GM12873 (cell line): ENCODE measurements at regions not wholly inside any gene's neighbourhood (a gene's known extent, or its start where the extent isn't known, plus 50 kb on each side); places are given as distances from the start of the nearest gene placed in this dataset.

Source experiments
- TF ChIP-seq, protein P1 (sequence below): IDR thresholded peaks from 2 replicates; pipeline ENCODE4 v1.5.1; 2012; ENCODE audit warnings: low read depth, mild to moderate bottlenecking, moderate library complexity, low read length, control low read depth; ENCODE audit not compliant: insufficient read depth; ENCODE audit errors: missing control alignments

- TF ChIP-seq, protein P1, sequence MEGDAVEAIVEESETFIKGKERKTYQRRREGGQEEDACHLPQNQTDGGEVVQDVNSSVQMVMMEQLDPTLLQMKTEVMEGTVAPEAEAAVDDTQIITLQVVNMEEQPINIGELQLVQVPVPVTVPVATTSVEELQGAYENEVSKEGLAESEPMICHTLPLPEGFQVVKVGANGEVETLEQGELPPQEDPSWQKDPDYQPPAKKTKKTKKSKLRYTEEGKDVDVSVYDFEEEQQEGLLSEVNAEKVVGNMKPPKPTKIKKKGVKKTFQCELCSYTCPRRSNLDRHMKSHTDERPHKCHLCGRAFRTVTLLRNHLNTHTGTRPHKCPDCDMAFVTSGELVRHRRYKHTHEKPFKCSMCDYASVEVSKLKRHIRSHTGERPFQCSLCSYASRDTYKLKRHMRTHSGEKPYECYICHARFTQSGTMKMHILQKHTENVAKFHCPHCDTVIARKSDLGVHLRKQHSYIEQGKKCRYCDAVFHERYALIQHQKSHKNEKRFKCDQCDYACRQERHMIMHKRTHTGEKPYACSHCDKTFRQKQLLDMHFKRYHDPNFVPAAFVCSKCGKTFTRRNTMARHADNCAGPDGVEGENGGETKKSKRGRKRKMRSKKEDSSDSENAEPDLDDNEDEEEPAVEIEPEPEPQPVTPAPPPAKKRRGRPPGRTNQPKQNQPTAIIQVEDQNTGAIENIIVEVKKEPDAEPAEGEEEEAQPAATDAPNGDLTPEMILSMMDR: no peak
Measured at GRCh38 chr5:29894668-29895067, 1298.8 kb upstream of the CDH6 start.

GRCh38 chr5:29889051-29889450, 1304.4 kb upstream of the CDH6 start:
- TF ChIP-seq, protein P1: no peak

DNA sequence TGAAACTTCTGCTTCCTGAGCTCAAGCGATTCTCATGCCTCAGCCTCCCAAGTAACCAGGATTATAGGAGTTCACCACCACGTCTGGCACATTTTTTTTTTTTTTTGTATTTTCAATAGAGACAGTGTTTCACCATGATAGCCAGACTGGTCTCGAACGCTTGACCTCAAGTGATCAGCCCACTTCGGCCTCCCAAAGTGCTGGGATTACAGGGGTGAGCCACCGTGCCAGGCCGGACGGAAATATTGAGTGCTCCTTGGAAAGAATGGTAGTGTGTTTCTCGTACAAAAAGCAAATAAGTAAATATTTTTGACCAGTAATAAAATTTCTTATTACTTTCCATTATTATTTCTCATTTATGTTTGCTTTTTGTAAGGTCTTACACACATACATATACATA, 1307.9 kb upstream of the CDH6 start:
- TF ChIP-seq, protein P1: no peak

DNA sequence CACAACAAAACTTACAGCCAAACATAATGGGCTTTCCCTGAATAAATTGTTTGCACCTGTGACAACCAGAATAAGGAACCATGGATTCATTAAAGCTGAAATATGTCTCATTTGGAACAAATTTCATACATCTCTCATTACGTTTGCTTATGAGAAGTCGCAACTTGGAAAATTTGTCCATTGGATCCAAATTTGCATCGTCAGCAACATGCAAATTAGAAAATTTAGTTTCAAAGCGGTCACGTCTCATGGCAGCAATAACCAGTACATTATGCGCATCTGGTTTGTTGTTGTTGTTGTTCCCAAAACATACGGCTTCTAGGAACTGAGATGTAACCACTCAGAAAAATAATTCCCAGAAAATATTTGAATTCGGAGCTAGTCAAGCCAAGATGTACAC, 1311.5 kb upstream of the CDH6 start:
- TF ChIP-seq, protein P1: no peak

GRCh38 chr5:29879401-29879800, 1314.1 kb upstream of the CDH6 start:
- TF ChIP-seq, protein P1: no peak

DNA sequence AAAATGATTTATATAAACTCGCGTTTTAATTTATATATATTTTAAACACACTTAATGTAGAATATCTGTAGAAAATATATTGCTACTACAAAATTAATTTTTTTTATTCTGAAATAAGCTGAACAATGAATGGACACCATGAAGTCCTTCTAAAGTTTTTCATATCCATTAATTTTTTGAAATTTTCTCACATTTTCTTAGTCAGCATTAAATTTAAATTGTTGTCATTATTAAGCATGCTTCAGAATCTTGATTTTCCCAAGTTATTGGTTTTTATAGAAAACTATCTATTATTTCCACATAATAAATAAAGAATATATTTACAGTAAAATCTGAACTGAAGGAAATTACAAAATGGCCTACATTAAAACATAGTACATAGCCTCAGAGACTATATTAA, 1314.9 kb upstream of the CDH6 start:
- TF ChIP-seq, protein P1: no peak

DNA sequence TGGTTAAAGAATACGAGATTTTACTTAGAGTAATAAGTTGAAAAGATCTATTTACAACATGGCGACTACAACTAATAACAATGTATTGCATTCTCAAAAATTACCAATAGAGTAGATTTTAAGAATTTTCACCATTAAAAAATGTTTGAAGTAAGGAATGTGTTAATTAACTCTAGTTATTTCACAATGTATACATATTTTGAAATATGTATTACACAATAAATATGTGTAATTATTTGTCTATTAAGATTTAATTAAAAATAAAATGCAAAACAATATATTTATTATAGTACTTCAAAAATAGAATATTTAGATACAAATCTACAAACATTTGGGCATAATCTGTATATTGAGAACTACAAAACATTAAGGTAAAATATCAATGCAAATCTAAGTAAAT, 1326.3 kb upstream of the CDH6 start:
- TF ChIP-seq, protein P1: no peak
